Neural cell (in vitro differentiated cells): ENCODE measurements at regions not wholly inside any gene's neighbourhood (a gene's known extent, or its start where the extent isn't known, plus 50 kb on each side); places are given as distances from the start of the nearest gene placed in this dataset.

ENCODE experiments used
- H2AFZ ChIP-seq: fragments of 200-600, 300-800 bp; sonication (generic), shearing (Covaris generic); 2 replicates; pipeline ENCODE4 v1.6.0; 2014; ENCODE audit warnings: low read depth, mild to moderate bottlenecking, antibody characterized with exemption, low read length, moderate library complexity
- H3F3A ChIP-seq: fragments of 200-600 bp; shearing (Covaris generic); 2 replicates; pipeline ENCODE4 v1.6.1; 2016; ENCODE audit warnings: mild to moderate bottlenecking, moderate library complexity, mixed read lengths, antibody characterized with exemption, low read length; ENCODE audit not compliant: insufficient read depth, poor library complexity, severe bottlenecking
- H3K27ac ChIP-seq: fragments of 200-600, 300-800 bp; sonication (generic), shearing (Covaris generic); 2 replicates; pipeline ENCODE4 v1.5.1; 2014; ENCODE audit warnings: mild to moderate bottlenecking, low read length, moderate library complexity
- H3K27me3 ChIP-seq: fragments of 300-800, 200-600 bp; sonication (generic), shearing (Covaris generic); 2 replicates; pipeline ENCODE4 v1.6.0; 2014; ENCODE audit warnings: mild to moderate bottlenecking, low read depth, low read length, moderate library complexity; ENCODE audit not compliant: insufficient read depth
- H3K36me3 ChIP-seq: fragments of 300-800, 200-600 bp; sonication (generic), shearing (Covaris generic); 2 replicates; pipeline ENCODE4 v1.5.1; 2014; ENCODE audit warnings: mild to moderate bottlenecking, antibody characterized with exemption, low read length, moderate library complexity; ENCODE audit not compliant: insufficient read depth
- H3K4me2 ChIP-seq: fragments of 300-800, 200-600 bp; sonication (generic), shearing (Covaris generic); 2 replicates; pipeline ENCODE4 v1.6.0; 2014; ENCODE audit warnings: mild to moderate bottlenecking, low read length
- H3K4me3 ChIP-seq: fragments of 300-800, 200-600 bp; sonication (generic), shearing (Covaris generic); 2 replicates; pipeline ENCODE4 v1.5.1; 2014; ENCODE audit warnings: mild to moderate bottlenecking, low read length, moderate library complexity
- H3K79me2 ChIP-seq: fragments of 200-600 bp; shearing (Covaris generic); replicated peaks from 2 replicates; pipeline ENCODE4 v1.6.0; 2014; ENCODE audit warnings: mild to moderate bottlenecking, low read length, moderate library complexity; ENCODE audit not compliant: insufficient read depth
- H3K9ac ChIP-seq: fragments of 300-800, 200-600 bp; sonication (generic), shearing (Covaris generic); 2 replicates; pipeline ENCODE4 v1.6.1; 2016; ENCODE audit warnings: mild to moderate bottlenecking, low read length, mixed read lengths
- H3K9me2 ChIP-seq: fragments of 200-600 bp; shearing (Covaris generic); 2 replicates; pipeline ENCODE4 v1.6.1; 2016; ENCODE audit warnings: mild to moderate bottlenecking, low read length, mixed read lengths; ENCODE audit not compliant: insufficient read depth
- H3K9me3 ChIP-seq: fragments of 200-600, 300-800 bp; sonication (generic), shearing (Covaris generic); 2 replicates; pipeline ENCODE4 v1.6.1; 2016; ENCODE audit warnings: mild to moderate bottlenecking, mixed run types, low read length, moderate library complexity, mixed read lengths
- H4K20me1 ChIP-seq: fragments of 200-600 bp; shearing (Covaris generic); 2 replicates; pipeline ENCODE4 v1.6.1; 2016; ENCODE audit warnings: mild to moderate bottlenecking, mixed run types; ENCODE audit not compliant: insufficient read depth
- EP300 ChIP-seq: fragments of 450-650 bp; conservative IDR thresholded peaks from 2 replicates; pipeline ENCODE4 v1.6.1; 2014; ENCODE audit warnings: antibody characterized with exemption, mild to moderate bottlenecking, moderate library complexity; ENCODE audit not compliant: poor library complexity, severe bottlenecking
- EZH2 ChIP-seq: fragments of 200-600, 300-800 bp; shearing (Covaris generic), sonication (generic); IDR thresholded peaks from 2 replicates; pipeline ENCODE4 v1.6.1; 2014; ENCODE audit warnings: antibody characterized with exemption, low read length, borderline replicate concordance, mild to moderate bottlenecking; ENCODE audit not compliant: insufficient read depth, poor library complexity, severe bottlenecking
- MXI1 ChIP-seq: fragments of 450-650 bp; conservative IDR thresholded peaks from 2 replicates; pipeline ENCODE4 v1.6.1; 2014; ENCODE audit warnings: antibody characterized with exemption, mild to moderate bottlenecking; ENCODE audit not compliant: poor library complexity, severe bottlenecking
- POLR2AphosphoS5 ChIP-seq: IDR thresholded peaks from 2 replicates; pipeline ENCODE4 v1.6.1; 2012
- RAD21 ChIP-seq: fragments of 450-650 bp; conservative IDR thresholded peaks from 2 replicates; pipeline ENCODE4 v1.6.1; 2014; ENCODE audit warnings: antibody characterized with exemption, mild to moderate bottlenecking, moderate library complexity
- SMC3 ChIP-seq: fragments of 450-650 bp; conservative IDR thresholded peaks from 2 replicates; pipeline ENCODE4 v1.6.1; 2014; ENCODE audit warnings: antibody characterized with exemption, mild to moderate bottlenecking, moderate library complexity; ENCODE audit not compliant: poor library complexity
- TAF1 ChIP-seq: IDR thresholded peaks from 2 replicates; pipeline ENCODE4 v1.6.1; 2012; ENCODE audit warnings: low read depth
- TF ChIP-seq, protein P1 (sequence below): fragments of 450-650 bp; IDR thresholded peaks from 2 replicates; pipeline ENCODE4 v1.5.1; 2014; ENCODE audit warnings: antibody characterized with exemption, mild to moderate bottlenecking, moderate library complexity; ENCODE audit not compliant: poor library complexity, severe bottlenecking
- TF ChIP-seq, protein P2 (sequence below): IDR thresholded peaks from 2 replicates; pipeline ENCODE4 v1.6.1; 2012; ENCODE audit warnings: borderline replicate concordance

DNA sequence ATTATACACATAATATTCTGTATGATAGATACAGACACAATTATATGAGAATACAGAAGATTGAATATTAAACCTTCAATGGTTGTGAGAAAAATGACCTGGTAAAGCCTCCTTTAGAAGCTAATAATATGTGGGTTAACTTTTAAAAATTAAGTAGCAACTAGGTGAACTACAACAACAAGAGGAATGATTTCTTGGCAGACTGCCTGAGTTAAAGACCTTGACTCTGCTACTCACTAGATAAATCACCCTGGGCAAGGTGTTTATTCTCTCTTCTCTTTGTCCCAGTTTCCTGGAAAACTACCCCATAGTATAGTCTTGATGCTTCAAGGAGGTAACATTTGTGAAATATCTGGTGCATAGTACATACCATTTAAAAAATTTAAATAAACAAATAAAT is 519.6 kb upstream of the TENM4 start:
- no peak overlapping the region for H2AFZ ChIP-seq
- no peak overlapping the region for H3K9ac ChIP-seq
- no peaks in the 10 kb centered on the region for H3K27me3 ChIP-seq
- no peak overlapping the region for H3K4me2 ChIP-seq
- TF ChIP-seq EZH2: no peak
- no peak for TF ChIP-seq EP300
- no peak for TF ChIP-seq SMC3
- TF ChIP-seq RAD21: no peak
- TF ChIP-seq POLR2AphosphoS5: no peak
- TF ChIP-seq, protein P1, sequence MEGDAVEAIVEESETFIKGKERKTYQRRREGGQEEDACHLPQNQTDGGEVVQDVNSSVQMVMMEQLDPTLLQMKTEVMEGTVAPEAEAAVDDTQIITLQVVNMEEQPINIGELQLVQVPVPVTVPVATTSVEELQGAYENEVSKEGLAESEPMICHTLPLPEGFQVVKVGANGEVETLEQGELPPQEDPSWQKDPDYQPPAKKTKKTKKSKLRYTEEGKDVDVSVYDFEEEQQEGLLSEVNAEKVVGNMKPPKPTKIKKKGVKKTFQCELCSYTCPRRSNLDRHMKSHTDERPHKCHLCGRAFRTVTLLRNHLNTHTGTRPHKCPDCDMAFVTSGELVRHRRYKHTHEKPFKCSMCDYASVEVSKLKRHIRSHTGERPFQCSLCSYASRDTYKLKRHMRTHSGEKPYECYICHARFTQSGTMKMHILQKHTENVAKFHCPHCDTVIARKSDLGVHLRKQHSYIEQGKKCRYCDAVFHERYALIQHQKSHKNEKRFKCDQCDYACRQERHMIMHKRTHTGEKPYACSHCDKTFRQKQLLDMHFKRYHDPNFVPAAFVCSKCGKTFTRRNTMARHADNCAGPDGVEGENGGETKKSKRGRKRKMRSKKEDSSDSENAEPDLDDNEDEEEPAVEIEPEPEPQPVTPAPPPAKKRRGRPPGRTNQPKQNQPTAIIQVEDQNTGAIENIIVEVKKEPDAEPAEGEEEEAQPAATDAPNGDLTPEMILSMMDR: no peak
- no peak for TF ChIP-seq TAF1
- no peak for TF ChIP-seq MXI1
- no peaks in the 10 kb centered on the region for H3F3A ChIP-seq
- no peaks in the 10 kb centered on the region for H3K79me2 ChIP-seq
- H3K9me2 ChIP-seq: no peaks in the 10 kb centered on the region
- H3K9me3 ChIP-seq: no peaks in the 10 kb centered on the region
- H3K27ac ChIP-seq: no peak overlapping the region
- no peaks in the 10 kb centered on the region for H3K36me3 ChIP-seq
- H3K4me3 ChIP-seq: no peak overlapping the region
- H4K20me1 ChIP-seq: no peaks in the 10 kb centered on the region

DNA sequence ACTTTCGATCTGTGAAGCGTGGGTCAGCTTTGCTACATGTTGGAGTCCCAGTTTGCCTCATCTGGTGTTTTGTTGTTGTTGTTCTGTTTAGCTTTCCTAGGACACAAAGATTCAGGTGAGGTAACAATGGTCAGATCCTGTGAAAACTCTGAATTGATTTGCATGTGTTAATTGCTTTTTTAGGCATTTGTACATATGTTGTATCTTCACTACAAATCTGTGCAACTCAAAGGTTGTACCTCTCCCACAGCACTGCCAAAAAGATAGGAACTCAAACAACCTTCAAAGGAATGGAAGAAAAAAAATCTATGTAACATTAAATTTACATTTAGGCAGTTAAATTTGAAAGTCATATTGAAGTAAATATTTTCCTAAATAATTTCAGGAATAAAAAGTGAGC is 518.5 kb upstream of the TENM4 start:
- Histone ChIP-seq H3K4me2 (no peak overlapping the region), H3F3A (no peaks in the 10 kb centered on the region), H3K79me2 (no peaks in the 10 kb centered on the region), H3K9me2 (no peaks in the 10 kb centered on the region), H3K9me3 (no peaks in the 10 kb centered on the region), H2AFZ (no peak overlapping the region), H3K27ac (no peak overlapping the region), H3K27me3 (no peaks in the 10 kb centered on the region), H4K20me1 (no peaks in the 10 kb centered on the region), H3K4me3 (no peak overlapping the region), H3K9ac (no peak overlapping the region), H3K36me3 (no peaks in the 10 kb centered on the region)
- TF ChIP-seq POLR2AphosphoS5: no peak
- no peak for TF ChIP-seq EP300
- TF ChIP-seq, protein P1: no peak
- no peak for TF ChIP-seq TAF1
- TF ChIP-seq MXI1: no peak
- TF ChIP-seq, protein P2, sequence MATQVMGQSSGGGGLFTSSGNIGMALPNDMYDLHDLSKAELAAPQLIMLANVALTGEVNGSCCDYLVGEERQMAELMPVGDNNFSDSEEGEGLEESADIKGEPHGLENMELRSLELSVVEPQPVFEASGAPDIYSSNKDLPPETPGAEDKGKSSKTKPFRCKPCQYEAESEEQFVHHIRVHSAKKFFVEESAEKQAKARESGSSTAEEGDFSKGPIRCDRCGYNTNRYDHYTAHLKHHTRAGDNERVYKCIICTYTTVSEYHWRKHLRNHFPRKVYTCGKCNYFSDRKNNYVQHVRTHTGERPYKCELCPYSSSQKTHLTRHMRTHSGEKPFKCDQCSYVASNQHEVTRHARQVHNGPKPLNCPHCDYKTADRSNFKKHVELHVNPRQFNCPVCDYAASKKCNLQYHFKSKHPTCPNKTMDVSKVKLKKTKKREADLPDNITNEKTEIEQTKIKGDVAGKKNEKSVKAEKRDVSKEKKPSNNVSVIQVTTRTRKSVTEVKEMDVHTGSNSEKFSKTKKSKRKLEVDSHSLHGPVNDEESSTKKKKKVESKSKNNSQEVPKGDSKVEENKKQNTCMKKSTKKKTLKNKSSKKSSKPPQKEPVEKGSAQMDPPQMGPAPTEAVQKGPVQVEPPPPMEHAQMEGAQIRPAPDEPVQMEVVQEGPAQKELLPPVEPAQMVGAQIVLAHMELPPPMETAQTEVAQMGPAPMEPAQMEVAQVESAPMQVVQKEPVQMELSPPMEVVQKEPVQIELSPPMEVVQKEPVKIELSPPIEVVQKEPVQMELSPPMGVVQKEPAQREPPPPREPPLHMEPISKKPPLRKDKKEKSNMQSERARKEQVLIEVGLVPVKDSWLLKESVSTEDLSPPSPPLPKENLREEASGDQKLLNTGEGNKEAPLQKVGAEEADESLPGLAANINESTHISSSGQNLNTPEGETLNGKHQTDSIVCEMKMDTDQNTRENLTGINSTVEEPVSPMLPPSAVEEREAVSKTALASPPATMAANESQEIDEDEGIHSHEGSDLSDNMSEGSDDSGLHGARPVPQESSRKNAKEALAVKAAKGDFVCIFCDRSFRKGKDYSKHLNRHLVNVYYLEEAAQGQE: no peak
- TF ChIP-seq RAD21: no peak
- TF ChIP-seq SMC3: no peak
- TF ChIP-seq EZH2: no peak
